Parathyroid adenoma (tissue), 2 donors: ENCODE measurements at regions not wholly inside any gene's neighbourhood (a gene's known extent, or its start where the extent isn't known, plus 50 kb on each side); places are given as distances from the start of the nearest gene placed in this dataset.

Experiments used
- H2AFZ ChIP-seq: fragments of 300-600 bp; sonication (generic); one replicate; pipeline ENCODE4 v1.7.0; 2017; ENCODE audit warnings: antibody characterized with exemption, mild to moderate bottlenecking
- H3K27ac ChIP-seq: fragments of 300-600 bp; sonication (generic); one replicate; pipeline ENCODE4 v1.7.0; 2017
- H3K27me3 ChIP-seq: fragments of 300-600 bp; sonication (generic); one replicate; pipeline ENCODE4 v1.7.0; 2017; ENCODE audit warnings: low read length; ENCODE audit not compliant: control insufficient read depth, insufficient read depth
- H3K36me3 ChIP-seq: fragments of 300-600 bp; sonication (generic); one replicate; pipeline ENCODE4 v1.7.0; 2017; ENCODE audit warnings: low read length; ENCODE audit not compliant: control insufficient read depth, insufficient read depth
- H3K4me1 ChIP-seq: fragments of 300-600 bp; sonication (generic); one replicate; pipeline ENCODE4 v1.7.0; 2017; ENCODE audit warnings: control low read depth
- H3K4me2 ChIP-seq: fragments of 300-600 bp; sonication (generic); one replicate; pipeline ENCODE4 v1.7.0; 2017; ENCODE audit warnings: low read length
- H3K4me3 ChIP-seq: fragments of 300-600 bp; sonication (generic); one replicate; pipeline ENCODE4 v1.7.0; 2017; ENCODE audit warnings: low read depth, low read length
- H3K79me2 ChIP-seq: fragments of 300-600 bp; sonication (generic); one replicate; pipeline ENCODE4 v1.7.0; 2017; ENCODE audit warnings: control low read depth
- H3K9ac ChIP-seq: fragments of 300-600 bp; sonication (generic); one replicate; pipeline ENCODE4 v1.7.0; 2017; ENCODE audit warnings: mild to moderate bottlenecking
- H3K9me3 ChIP-seq: fragments of 300-600 bp; sonication (generic); one replicate; pipeline ENCODE4 v1.7.0; 2017; ENCODE audit warnings: low read length; ENCODE audit not compliant: control insufficient read depth
- TF ChIP-seq, protein P1 (sequence below): fragments of 300-600 bp; sonication (generic); IDR thresholded peaks from one replicate; pipeline ENCODE4 v1.7.0; 2017; ENCODE audit warnings: antibody characterized with exemption, mild to moderate bottlenecking
- donor health status: primary hyperparathyroidism.

DNA sequence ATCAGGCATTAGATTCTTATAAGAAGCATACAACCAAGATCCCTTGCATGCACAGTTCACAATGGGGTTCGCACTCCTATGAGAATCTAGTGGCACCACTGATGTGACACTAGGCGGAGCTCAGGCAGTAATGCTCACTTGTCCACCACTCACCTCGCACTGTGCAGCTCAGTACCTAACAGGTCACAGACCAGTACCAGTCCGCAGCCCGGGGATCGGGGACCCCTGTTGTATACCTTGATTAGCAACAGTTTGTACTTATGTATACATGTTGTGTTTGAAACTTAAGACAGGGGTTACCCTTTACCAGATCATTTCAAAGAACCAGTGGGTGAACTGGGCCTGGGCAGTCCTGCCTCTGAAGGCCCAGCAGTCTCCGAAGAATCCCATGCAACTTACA, 103.7 kb downstream of the PMP22 start:
- no peaks in the 10 kb centered on the region for H3K4me1 ChIP-seq
- no peaks in the 10 kb centered on the region for H3K27me3 ChIP-seq
- TF ChIP-seq, protein P1, sequence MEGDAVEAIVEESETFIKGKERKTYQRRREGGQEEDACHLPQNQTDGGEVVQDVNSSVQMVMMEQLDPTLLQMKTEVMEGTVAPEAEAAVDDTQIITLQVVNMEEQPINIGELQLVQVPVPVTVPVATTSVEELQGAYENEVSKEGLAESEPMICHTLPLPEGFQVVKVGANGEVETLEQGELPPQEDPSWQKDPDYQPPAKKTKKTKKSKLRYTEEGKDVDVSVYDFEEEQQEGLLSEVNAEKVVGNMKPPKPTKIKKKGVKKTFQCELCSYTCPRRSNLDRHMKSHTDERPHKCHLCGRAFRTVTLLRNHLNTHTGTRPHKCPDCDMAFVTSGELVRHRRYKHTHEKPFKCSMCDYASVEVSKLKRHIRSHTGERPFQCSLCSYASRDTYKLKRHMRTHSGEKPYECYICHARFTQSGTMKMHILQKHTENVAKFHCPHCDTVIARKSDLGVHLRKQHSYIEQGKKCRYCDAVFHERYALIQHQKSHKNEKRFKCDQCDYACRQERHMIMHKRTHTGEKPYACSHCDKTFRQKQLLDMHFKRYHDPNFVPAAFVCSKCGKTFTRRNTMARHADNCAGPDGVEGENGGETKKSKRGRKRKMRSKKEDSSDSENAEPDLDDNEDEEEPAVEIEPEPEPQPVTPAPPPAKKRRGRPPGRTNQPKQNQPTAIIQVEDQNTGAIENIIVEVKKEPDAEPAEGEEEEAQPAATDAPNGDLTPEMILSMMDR: no peak
- H3K9me3 ChIP-seq: no peaks in the 10 kb centered on the region
- no peaks in the 10 kb centered on the region for H3K79me2 ChIP-seq
- no peak overlapping the region for H3K27ac ChIP-seq
- H2AFZ ChIP-seq: no peak overlapping the region
- H3K36me3 ChIP-seq: no peaks in the 10 kb centered on the region
- no peak overlapping the region for H3K9ac ChIP-seq
- H3K4me3 ChIP-seq: no peak overlapping the region
- no peak overlapping the region for H3K4me2 ChIP-seq

DNA sequence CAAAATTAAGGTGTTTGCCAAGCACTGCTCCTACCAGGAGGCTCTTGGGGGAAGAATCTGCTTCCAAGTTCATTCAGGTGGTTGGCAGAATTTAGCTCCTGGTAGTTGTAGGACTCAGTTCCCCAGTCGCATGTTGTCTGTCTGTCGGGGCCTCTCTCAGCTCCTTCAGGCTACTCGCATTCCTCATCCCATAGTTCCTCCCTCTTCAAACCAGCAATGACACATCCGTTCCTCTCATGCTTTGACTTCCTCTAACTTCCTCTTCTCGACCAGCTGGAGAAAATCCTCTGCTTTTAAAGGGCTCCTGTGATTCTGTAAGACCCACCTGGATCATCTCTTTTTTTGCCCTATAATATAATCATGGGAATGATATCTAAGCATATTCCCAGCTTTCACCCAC, 108.1 kb downstream of the PMP22 start:
- no peaks in the 10 kb centered on the region for H3K4me1 ChIP-seq
- H3K4me2 ChIP-seq: no peak overlapping the region
- no peak overlapping the region for H3K9ac ChIP-seq
- H2AFZ ChIP-seq: no peak overlapping the region
- no peak overlapping the region for H3K27ac ChIP-seq
- no peaks in the 10 kb centered on the region for H3K36me3 ChIP-seq
- TF ChIP-seq, protein P1: no peak
- H3K79me2 ChIP-seq: no peaks in the 10 kb centered on the region
- no peaks in the 10 kb centered on the region for H3K9me3 ChIP-seq
- no peaks in the 10 kb centered on the region for H3K27me3 ChIP-seq
- H3K4me3 ChIP-seq: no peak overlapping the region

DNA sequence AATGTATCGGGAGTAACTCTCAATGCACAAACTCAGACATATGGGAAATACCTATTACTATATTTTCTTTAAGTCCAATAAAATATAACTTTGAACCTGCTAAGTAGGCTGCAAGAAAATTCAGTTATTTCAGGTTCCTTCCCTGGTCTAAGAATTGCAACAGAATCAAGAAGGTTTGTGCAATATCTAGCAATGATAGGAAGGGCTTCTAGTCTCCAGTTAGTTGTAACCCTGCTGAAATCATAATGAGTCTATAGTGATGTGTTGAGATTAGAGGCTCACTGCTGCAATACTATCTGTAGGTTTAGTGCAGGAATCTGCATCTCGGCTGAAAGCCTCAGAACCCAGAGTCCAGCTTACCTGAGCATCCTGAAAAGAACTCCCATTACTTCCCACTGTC, 110.5 kb downstream of the PMP22 start:
- no peaks in the 10 kb centered on the region for H3K79me2 ChIP-seq
- H3K9ac ChIP-seq: no peak overlapping the region
- TF ChIP-seq, protein P1: no peak
- H3K9me3 ChIP-seq: no peaks in the 10 kb centered on the region
- no peak overlapping the region for H3K4me2 ChIP-seq
- no peak overlapping the region for H3K4me3 ChIP-seq
- H3K4me1 ChIP-seq: no peaks in the 10 kb centered on the region
- H2AFZ ChIP-seq: no peak overlapping the region
- no peak overlapping the region for H3K27ac ChIP-seq
- no peaks in the 10 kb centered on the region for H3K36me3 ChIP-seq
- no peaks in the 10 kb centered on the region for H3K27me3 ChIP-seq

DNA sequence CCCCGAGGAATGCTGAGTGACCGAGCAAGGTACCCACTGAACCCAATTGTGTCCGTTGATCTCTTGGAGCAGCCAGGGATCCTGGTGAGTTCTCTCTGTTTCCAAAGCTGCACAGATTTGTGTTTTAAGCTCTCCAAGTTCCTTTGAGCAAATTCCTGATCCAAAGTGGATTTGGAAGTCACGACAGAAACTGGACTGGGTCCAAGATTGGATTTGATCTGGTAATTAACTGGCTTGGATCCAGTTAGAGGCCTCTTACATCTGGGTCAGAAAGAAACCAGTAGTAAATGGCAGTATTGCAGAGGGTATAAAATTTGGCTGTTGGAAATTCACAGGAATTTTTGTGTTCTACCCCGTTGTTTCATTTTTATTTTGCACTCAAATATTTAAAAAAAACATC, 119.5 kb downstream of the PMP22 start:
- no peak overlapping the region for H3K4me2 ChIP-seq
- H3K36me3 ChIP-seq: no peaks in the 10 kb centered on the region
- H3K4me1 ChIP-seq: no peaks in the 10 kb centered on the region
- no peak overlapping the region for H3K4me3 ChIP-seq
- TF ChIP-seq, protein P1: no peak
- no peak overlapping the region for H3K9ac ChIP-seq
- H2AFZ ChIP-seq: no peak overlapping the region
- H3K27ac ChIP-seq: no peak overlapping the region
- no peaks in the 10 kb centered on the region for H3K9me3 ChIP-seq
- H3K27me3 ChIP-seq: no peaks in the 10 kb centered on the region
- no peaks in the 10 kb centered on the region for H3K79me2 ChIP-seq

DNA sequence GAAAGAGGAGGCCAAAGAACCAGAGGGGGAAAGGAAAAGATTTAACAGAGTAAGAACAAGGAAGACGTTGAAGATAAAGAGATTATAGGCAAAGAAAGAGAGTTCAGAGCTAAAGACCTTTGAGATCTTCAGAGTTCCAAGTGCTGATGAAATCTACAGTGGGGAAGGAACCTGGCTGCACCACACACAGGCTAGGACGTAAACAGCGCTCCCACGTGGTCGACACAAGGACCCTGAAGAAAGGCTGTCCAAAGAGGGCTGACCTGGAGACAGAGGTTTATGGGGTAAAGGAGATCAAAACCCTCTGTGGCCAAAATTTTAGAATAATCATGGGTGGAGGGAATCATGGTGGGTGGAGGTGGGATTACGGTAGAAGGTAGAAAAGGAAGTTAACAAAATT, 121.6 kb downstream of the PMP22 start:
- H3K4me1 ChIP-seq: no peaks in the 10 kb centered on the region
- TF ChIP-seq, protein P1: no peak
- no peaks in the 10 kb centered on the region for H3K36me3 ChIP-seq
- no peaks in the 10 kb centered on the region for H3K9me3 ChIP-seq
- no peak overlapping the region for H3K4me3 ChIP-seq
- no peaks in the 10 kb centered on the region for H3K79me2 ChIP-seq
- no peak overlapping the region for H3K9ac ChIP-seq
- H3K27ac ChIP-seq: no peak overlapping the region
- no peak overlapping the region for H2AFZ ChIP-seq
- no peaks in the 10 kb centered on the region for H3K27me3 ChIP-seq
- H3K4me2 ChIP-seq: no peak overlapping the region
